Astrocyte (in vitro differentiated cells and primary cell): ENCODE measurements at regions not wholly inside any gene's neighbourhood (a gene's known extent, or its start where the extent isn't known, plus 50 kb on each side); places are given as distances from the start of the nearest gene placed in this dataset.

Experiments used
- DNase-seq: peaks from one replicate; pipeline ENCODE4 v3.0.0-alpha.2; 2010; ENCODE audit warnings: low read depth
- FAIRE-seq: peaks from 2 replicates; lab custom pipeline; 2011; peaks lifted over from hg19 to GRCh38; lab: Jason Lieb, UNC
- H2AFZ ChIP-seq: 2 replicates; pipeline ENCODE4 v1.6.0; 2012; ENCODE audit warnings: low read depth, low read length, inconsistent platforms
- H3K27ac ChIP-seq: 2 replicates; pipeline ENCODE4 v1.5.1; 2011; ENCODE audit warnings: low read depth, low read length, inconsistent platforms
- H3K27me3 ChIP-seq: 2 replicates; pipeline ENCODE4 v1.6.0; 2011; ENCODE audit warnings: low read length, inconsistent platforms; ENCODE audit not compliant: insufficient read depth
- H3K36me3 ChIP-seq: 2 replicates; pipeline ENCODE4 v1.5.1; 2011; ENCODE audit warnings: low read length, inconsistent platforms; ENCODE audit not compliant: insufficient read depth
- H3K4me1 ChIP-seq: 2 replicates; pipeline ENCODE4 v1.5.1; 2011; ENCODE audit warnings: low read length, inconsistent platforms; ENCODE audit not compliant: insufficient read depth
- H3K4me2 ChIP-seq: 2 replicates; pipeline ENCODE4 v1.6.0; 2012; ENCODE audit warnings: low read length, inconsistent platforms
- H3K4me3 ChIP-seq: 2 replicates; pipeline ENCODE4 v1.5.1; 2011; ENCODE audit warnings: low read depth, mild to moderate bottlenecking, low read length, inconsistent platforms; ENCODE audit not compliant: insufficient read depth
- H3K79me2 ChIP-seq: 2 replicates; pipeline ENCODE4 v1.6.0; 2012; ENCODE audit warnings: mild to moderate bottlenecking, low read length, inconsistent platforms; ENCODE audit not compliant: insufficient read depth
- H3K9ac ChIP-seq: 2 replicates; pipeline ENCODE4 v1.6.0; 2012; ENCODE audit warnings: mild to moderate bottlenecking, low read length, inconsistent platforms
- H3K9me3 ChIP-seq: 2 replicates; pipeline ENCODE4 v1.5.1; 2012; ENCODE audit warnings: low read depth, mild to moderate bottlenecking, low read length, inconsistent platforms; ENCODE audit not compliant: insufficient read depth
- H4K20me1 ChIP-seq: 2 replicates; pipeline ENCODE4 v1.6.0; 2012; ENCODE audit warnings: low read length, inconsistent platforms; ENCODE audit not compliant: insufficient read depth
- H3K27ac Mint-ChIP-seq: one replicate; pipeline ENCODE4 v1.8.0; 2021; ENCODE audit warnings: mild to moderate bottlenecking, mixed read lengths; ENCODE audit not compliant: unreplicated experiment
- H3K27me3 Mint-ChIP-seq: one replicate; pipeline ENCODE4 v1.8.0; 2021; ENCODE audit warnings: low read depth, mixed read lengths; ENCODE audit not compliant: unreplicated experiment
- H3K36me3 Mint-ChIP-seq: one replicate; pipeline ENCODE4 v1.8.0; 2021; ENCODE audit warnings: low read depth, mixed read lengths; ENCODE audit not compliant: unreplicated experiment
- H3K4me1 Mint-ChIP-seq: one replicate; pipeline ENCODE4 v1.8.0; 2021; ENCODE audit warnings: low read depth, mixed read lengths; ENCODE audit not compliant: unreplicated experiment
- H3K4me3 Mint-ChIP-seq: one replicate; pipeline ENCODE4 v1.8.0; 2021; ENCODE audit warnings: mild to moderate bottlenecking, moderate library complexity, mixed read lengths; ENCODE audit not compliant: unreplicated experiment
- H3K9me3 Mint-ChIP-seq: one replicate; pipeline ENCODE4 v1.8.0; 2021; ENCODE audit warnings: mild to moderate bottlenecking, mixed read lengths; ENCODE audit not compliant: unreplicated experiment
- CTCF ChIP-seq: IDR thresholded peaks from 2 replicates; pipeline ENCODE4 v1.5.1; 2011; ENCODE audit warnings: low read depth, mild to moderate bottlenecking, inconsistent platforms, low read length, moderate library complexity; ENCODE audit not compliant: insufficient read depth
- EZH2 ChIP-seq: IDR thresholded peaks from 2 replicates; pipeline ENCODE4 v1.6.1; 2012; ENCODE audit warnings: mild to moderate bottlenecking, low read length, inconsistent platforms; ENCODE audit not compliant: insufficient read depth

- Mint-ChIP-seq H3K9me3 (no peaks in the 10 kb centered on the region), H3K27ac (no peak overlapping the region), H3K36me3 (no peaks in the 10 kb centered on the region), H3K4me1 (no peaks in the 10 kb centered on the region), H3K27me3 (peaks cover 2% of the 10 kb centered on the region), H3K4me3 (no peak overlapping the region)
- H3K9me3 ChIP-seq, result no peaks in the 10 kb centered on the region
- H3K4me2 ChIP-seq, result no peak overlapping the region
- DNase-seq, result no peak
- no peak for FAIRE-seq
- TF ChIP-seq EZH2 (no peak), CTCF (no peak)
- H3K27me3 ChIP-seq, result no peaks in the 10 kb centered on the region
- no peaks in the 10 kb centered on the region for H3K36me3 ChIP-seq
- no peak overlapping the region for H3K4me3 ChIP-seq
- H3K27ac ChIP-seq, result no peak overlapping the region
- H3K9ac ChIP-seq, result no peak overlapping the region
- H3K79me2 ChIP-seq, result no peaks in the 10 kb centered on the region
- H3K4me1 ChIP-seq, result no peaks in the 10 kb centered on the region
- no peaks in the 10 kb centered on the region for H4K20me1 ChIP-seq
- no peak overlapping the region for H2AFZ ChIP-seq
Measured at GRCh38 chr5:166027582-166027981, 2263.9 kb upstream of the WWC1 start.

GRCh38 chr5:166031926-166032325, 2259.5 kb upstream of the WWC1 start:
- Histone ChIP-seq H3K36me3 (no peaks in the 10 kb centered on the region), H3K9ac (no peak overlapping the region), H3K4me2 (no peak overlapping the region), H3K4me1 (no peaks in the 10 kb centered on the region), H3K27me3 (no peaks in the 10 kb centered on the region), H3K9me3 (no peaks in the 10 kb centered on the region), H3K79me2 (no peaks in the 10 kb centered on the region), H2AFZ (no peak overlapping the region), H4K20me1 (no peaks in the 10 kb centered on the region), H3K27ac (no peak overlapping the region), H3K4me3 (no peak overlapping the region)
- no peak overlapping the region for H3K27ac Mint-ChIP-seq
- H3K27me3 Mint-ChIP-seq, result peaks cover 2% of the 10 kb centered on the region
- H3K9me3 Mint-ChIP-seq, result no peaks in the 10 kb centered on the region
- TF ChIP-seq EZH2, result no peak
- no peak for TF ChIP-seq CTCF
- DNase-seq (no peak), FAIRE-seq (no peak)
- H3K36me3 Mint-ChIP-seq, result no peaks in the 10 kb centered on the region
- H3K4me3 Mint-ChIP-seq, result no peak overlapping the region
- no peaks in the 10 kb centered on the region for H3K4me1 Mint-ChIP-seq

GRCh38 chr5:166032601-166033000, 2258.8 kb upstream of the WWC1 start:
- H3K9ac ChIP-seq, result no peak overlapping the region
- Mint-ChIP-seq H3K4me1 (no peaks in the 10 kb centered on the region), H3K27me3 (peaks cover 2% of the 10 kb centered on the region), H3K36me3 (no peaks in the 10 kb centered on the region), H3K4me3 (no peak overlapping the region), H3K9me3 (no peaks in the 10 kb centered on the region), H3K27ac (no peak overlapping the region)
- no peak overlapping the region for H3K4me3 ChIP-seq
- FAIRE-seq (no peak), DNase-seq (no peak)
- no peaks in the 10 kb centered on the region for H3K79me2 ChIP-seq
- no peaks in the 10 kb centered on the region for H3K27me3 ChIP-seq
- H4K20me1 ChIP-seq, result no peaks in the 10 kb centered on the region
- H3K4me2 ChIP-seq, result no peak overlapping the region
- TF ChIP-seq EZH2, result no peak
- TF ChIP-seq CTCF, result no peak
- H3K27ac ChIP-seq, result no peak overlapping the region
- H3K9me3 ChIP-seq, result no peaks in the 10 kb centered on the region
- H2AFZ ChIP-seq, result no peak overlapping the region
- H3K36me3 ChIP-seq, result no peaks in the 10 kb centered on the region
- no peaks in the 10 kb centered on the region for H3K4me1 ChIP-seq
